GM23338 (cell line): ENCODE measurements at regions not wholly inside any gene's neighbourhood (a gene's known extent, or its start where the extent isn't known, plus 50 kb on each side); places are given as distances from the start of the nearest gene placed in this dataset.

Experiments
- ATAC-seq: fragments of 200-7000 bp; cut with Tn5 transposase; 3 replicates; pipeline ENCODE4 v1.9.1; 2020
- DNase-seq: peaks from one replicate; pipeline ENCODE4 v3.0.0-alpha.2; 2015; ENCODE audit warnings: low spot score
- H2AFZ ChIP-seq: fragments of 200-600 bp; sonication (generic); 2 replicates; pipeline ENCODE4 v1.8.0; 2016; ENCODE audit warnings: antibody characterized with exemption, mild to moderate bottlenecking, moderate library complexity
- H3F3A ChIP-seq: fragments of 200-600 bp; sonication (generic); replicated peaks from 2 replicates; pipeline ENCODE4 v1.8.0; 2017; ENCODE audit warnings: antibody characterized with exemption, mixed run types, low read depth
- H3K27ac ChIP-seq: fragments of 200-600 bp; sonication (generic); 2 replicates; pipeline ENCODE4 v1.6.1; 2016; ENCODE audit warnings: low read depth
- H3K27me3 ChIP-seq: fragments of 200-600 bp; sonication (generic); 2 replicates; pipeline ENCODE4 v1.8.0; 2016; ENCODE audit warnings: mild to moderate bottlenecking, mixed run types, moderate library complexity; ENCODE audit not compliant: insufficient read depth
- H3K36me3 ChIP-seq: fragments of 200-600 bp; sonication (generic); 2 replicates; pipeline ENCODE4 v1.8.0; 2016; ENCODE audit warnings: mild to moderate bottlenecking; ENCODE audit not compliant: insufficient read depth
- H3K4me1 ChIP-seq: fragments of 200-600 bp; sonication (generic); 2 replicates; pipeline ENCODE4 v1.8.0; 2016; ENCODE audit warnings: mild to moderate bottlenecking, moderate library complexity; ENCODE audit not compliant: insufficient read depth
- H3K4me2 ChIP-seq: fragments of 200-600 bp; sonication (generic); 2 replicates; pipeline ENCODE4 v1.7.1; 2017; ENCODE audit warnings: mixed run types
- H3K4me3 ChIP-seq: fragments of 200-600 bp; sonication (generic); 2 replicates; pipeline ENCODE4 v1.6.1; 2016; ENCODE audit warnings: mixed run types
- H3K79me2 ChIP-seq: fragments of 200-600 bp; sonication (generic); replicated peaks from 2 replicates; pipeline ENCODE4 v1.8.0; 2017; ENCODE audit warnings: mild to moderate bottlenecking; ENCODE audit not compliant: insufficient read depth
- H3K9me2 ChIP-seq: fragments of 200-600 bp; sonication (generic); 2 replicates; pipeline ENCODE4 v1.8.0; 2017; ENCODE audit not compliant: insufficient read depth
- H4K20me1 ChIP-seq: fragments of 200-600 bp; sonication (generic); replicated peaks from 2 replicates; pipeline ENCODE4 v1.8.0; 2017; ENCODE audit warnings: mild to moderate bottlenecking; ENCODE audit not compliant: insufficient read depth
- H3K27ac Mint-ChIP-seq: 2 replicates; pipeline ENCODE4 v1.8.0; 2020; ENCODE audit warnings: inconsistent platforms, mild to moderate bottlenecking, moderate library complexity, mixed read lengths
- H3K27me3 Mint-ChIP-seq: 3 replicates; pipeline ENCODE4 v1.8.0; 2022; ENCODE audit warnings: low read depth, mild to moderate bottlenecking, moderate library complexity, mixed read lengths, inconsistent platforms; ENCODE audit not compliant: insufficient read depth, poor library complexity
- H3K36me3 Mint-ChIP-seq: 3 replicates; pipeline ENCODE4 v1.8.0; 2021; ENCODE audit warnings: low read depth, mild to moderate bottlenecking, inconsistent platforms, moderate library complexity, mixed read lengths
- H3K4me1 Mint-ChIP-seq: 3 replicates; pipeline ENCODE4 v1.8.0; 2020; ENCODE audit warnings: mild to moderate bottlenecking, inconsistent platforms, mixed read lengths
- H3K4me3 Mint-ChIP-seq: 3 replicates; pipeline ENCODE4 v1.8.0; 2021; ENCODE audit warnings: moderate library complexity, mild to moderate bottlenecking, inconsistent platforms, mixed read lengths
- H3K9me3 Mint-ChIP-seq: 3 replicates; pipeline ENCODE4 v1.8.0; 2020; ENCODE audit warnings: moderate library complexity, mild to moderate bottlenecking, inconsistent platforms, mixed read lengths
- CREB1 ChIP-seq: fragments of 250-450 bp; sonication (Bioruptor Pico); IDR thresholded peaks from 2 replicates; pipeline ENCODE4 v1.5.0; 2020; ENCODE audit warnings: low read depth, mild to moderate bottlenecking, moderate library complexity
- ETS1 ChIP-seq: IDR thresholded peaks from 2 replicates; pipeline ENCODE4 v1.6.1; 2016; ENCODE audit warnings: antibody characterized with exemption
- EZH2 ChIP-seq: fragments of 200-600 bp; sonication (generic); IDR thresholded peaks from one replicate; pipeline ENCODE4 v1.8.0; 2017; ENCODE audit warnings: antibody characterized with exemption, mild to moderate bottlenecking, low read depth; ENCODE audit not compliant: unreplicated experiment
- EZH2phosphoT487 ChIP-seq: fragments of 200-600 bp; sonication (generic); IDR thresholded peaks from one replicate; pipeline ENCODE4 v1.8.1; 2018; ENCODE audit warnings: antibody characterized with exemption; ENCODE audit not compliant: unreplicated experiment
- NANOG ChIP-seq: IDR thresholded peaks from 2 replicates; pipeline ENCODE4 v1.6.1; 2016; ENCODE audit warnings: antibody characterized with exemption, borderline replicate concordance
- STAT1 ChIP-seq: IDR thresholded peaks from one replicate; pipeline ENCODE4 v1.6.1; 2016; ENCODE audit warnings: antibody characterized with exemption; ENCODE audit not compliant: unreplicated experiment
- ZNF114 ChIP-seq: fragments of 250-450 bp; sonication (Bioruptor Pico); IDR thresholded peaks from 2 replicates; pipeline ENCODE4 v1.5.0; 2020; ENCODE audit warnings: mild to moderate bottlenecking, moderate library complexity
- TF ChIP-seq, protein P1 (sequence below), 2 experiments: fragments of 200-600 bp in 1 of 2; sonication (generic) in 1 of 2; conservative IDR thresholded peaks; 2 replicates each; pipeline versions ENCODE4 v1.5.1 to v1.6.1; 2016 to 2017; ENCODE audit warnings: antibody characterized with exemption in 2 of 2, low read depth in 2 of 2, mild to moderate bottlenecking in 2 of 2, moderate library complexity in 1 of 2

- H3F3A ChIP-seq = no peaks in the 10 kb centered on the region
- no peaks in the 10 kb centered on the region for H3K27me3 Mint-ChIP-seq
- H3K27ac Mint-ChIP-seq = no peak overlapping the region
- TF ChIP-seq, protein P1, sequence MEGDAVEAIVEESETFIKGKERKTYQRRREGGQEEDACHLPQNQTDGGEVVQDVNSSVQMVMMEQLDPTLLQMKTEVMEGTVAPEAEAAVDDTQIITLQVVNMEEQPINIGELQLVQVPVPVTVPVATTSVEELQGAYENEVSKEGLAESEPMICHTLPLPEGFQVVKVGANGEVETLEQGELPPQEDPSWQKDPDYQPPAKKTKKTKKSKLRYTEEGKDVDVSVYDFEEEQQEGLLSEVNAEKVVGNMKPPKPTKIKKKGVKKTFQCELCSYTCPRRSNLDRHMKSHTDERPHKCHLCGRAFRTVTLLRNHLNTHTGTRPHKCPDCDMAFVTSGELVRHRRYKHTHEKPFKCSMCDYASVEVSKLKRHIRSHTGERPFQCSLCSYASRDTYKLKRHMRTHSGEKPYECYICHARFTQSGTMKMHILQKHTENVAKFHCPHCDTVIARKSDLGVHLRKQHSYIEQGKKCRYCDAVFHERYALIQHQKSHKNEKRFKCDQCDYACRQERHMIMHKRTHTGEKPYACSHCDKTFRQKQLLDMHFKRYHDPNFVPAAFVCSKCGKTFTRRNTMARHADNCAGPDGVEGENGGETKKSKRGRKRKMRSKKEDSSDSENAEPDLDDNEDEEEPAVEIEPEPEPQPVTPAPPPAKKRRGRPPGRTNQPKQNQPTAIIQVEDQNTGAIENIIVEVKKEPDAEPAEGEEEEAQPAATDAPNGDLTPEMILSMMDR (conservative IDR thresholded peaks at IDR 0.05; ENCODE audit: low read depth in 2 of 2) = no peak
- TF ChIP-seq NANOG = peak; percentile 25; the same call in 1 of the 2 replicates
- no peak for TF ChIP-seq CREB1 (CRISPR knock-in tag)
- H2AFZ ChIP-seq = no peak overlapping the region
- no peaks in the 10 kb centered on the region for H3K79me2 ChIP-seq
- ATAC-seq (peak; percentile 47; the same call in 1 of the 3 replicates), DNase-seq (no peak)
- H3K4me2 ChIP-seq = peak overlapping the region; percentile 6; the same call in 1 of the 2 replicates
- H3K9me3 Mint-ChIP-seq = no peaks in the 10 kb centered on the region
- H3K4me1 ChIP-seq = peaks cover 17% of the 10 kb centered on the region
- H3K4me3 Mint-ChIP-seq = no peak overlapping the region
- H3K36me3 ChIP-seq = no peaks in the 10 kb centered on the region
- no peak overlapping the region for H3K4me3 ChIP-seq
- H4K20me1 ChIP-seq = no peaks in the 10 kb centered on the region
- H3K27ac ChIP-seq = no peak overlapping the region
- no peaks in the 10 kb centered on the region for H3K9me2 ChIP-seq
- no peaks in the 10 kb centered on the region for H3K27me3 ChIP-seq
- peaks cover 14% of the 10 kb centered on the region for H3K4me1 Mint-ChIP-seq
- 0 out of 3 replicates have a peak, but pooled peaks cover 4% of the 10 kb centered on the region for H3K36me3 Mint-ChIP-seq
Observed at GRCh38 chr13:53788286-53788685, 759.7 kb downstream of the OLFM4 start.

- TF ChIP-seq EZH2phosphoT487 (no peak), NANOG (no peak), ETS1 (no peak), STAT1 (no peak), EZH2 (no peak), ZNF114 (CRISPR knock-in tag) (no peak)
- Mint-ChIP-seq H3K36me3 (no peaks in the 10 kb centered on the region; the same call in 2 of the 3 replicates), H3K27me3 (no peaks in the 10 kb centered on the region), H3K4me3 (no peak overlapping the region), H3K4me1 (no peaks in the 10 kb centered on the region; the same call in 2 of the 3 replicates), H3K27ac (no peak overlapping the region), H3K9me3 (no peaks in the 10 kb centered on the region)
- H2AFZ ChIP-seq = no peak overlapping the region
- no peak overlapping the region for H3K4me3 ChIP-seq
- no peak overlapping the region for H3K27ac ChIP-seq
- DNase-seq = no peak
- no peaks in the 10 kb centered on the region for H3K27me3 ChIP-seq
- no peak for ATAC-seq
- no peaks in the 10 kb centered on the region for H3F3A ChIP-seq
- no peaks in the 10 kb centered on the region for H3K79me2 ChIP-seq
- H3K4me1 ChIP-seq = 0 out of 2 replicates have a peak, but pooled peaks cover 6% of the 10 kb centered on the region
- H3K36me3 ChIP-seq = no peaks in the 10 kb centered on the region
- no peak overlapping the region for H3K4me2 ChIP-seq
- no peaks in the 10 kb centered on the region for H3K9me2 ChIP-seq
- H4K20me1 ChIP-seq = no peaks in the 10 kb centered on the region
Observed at GRCh38 chr13:53800011-53800410, 771.4 kb downstream of the OLFM4 start.
